GM18519 (cell line): ENCODE measurements at regions not wholly inside any gene's neighbourhood (a gene's known extent, or its start where the extent isn't known, plus 50 kb on each side); places are given as distances from the start of the nearest gene placed in this dataset.
"Not testable (repeated sequence)": the region's sequence is repeated elsewhere in the genome, so short reads cannot be mapped to it uniquely, and the experiment has no call there.

ENCODE experiments used
- ATAC-seq: cut with Tn5 transposase; IDR thresholded peaks from one replicate; pipeline ENCODE4 v1.9.1; 2021; ENCODE audit warnings: mild to moderate bottlenecking, moderate library complexity; ENCODE audit not compliant: unreplicated experiment, low FRiP score

DNA sequence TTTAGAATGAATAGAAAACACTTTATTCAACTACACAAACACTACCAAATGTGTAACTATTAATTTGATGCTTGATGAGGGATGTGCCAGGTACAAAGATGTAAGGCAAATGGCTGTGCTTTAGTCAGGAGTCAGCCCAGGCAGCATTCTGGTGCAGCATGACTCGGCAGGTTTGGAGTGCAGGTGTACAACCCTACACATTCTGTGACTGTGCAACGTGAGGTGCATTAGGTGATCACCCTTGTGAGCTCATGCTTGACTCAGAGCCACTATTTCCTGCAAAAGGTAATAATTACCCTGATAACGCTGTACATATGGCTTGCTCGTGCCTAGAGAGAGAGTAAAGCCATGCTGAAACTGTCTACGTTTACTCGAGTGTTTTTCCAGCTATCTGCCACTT is 288.7 kb upstream of the DSEL start:
- ATAC-seq: no peak

DNA sequence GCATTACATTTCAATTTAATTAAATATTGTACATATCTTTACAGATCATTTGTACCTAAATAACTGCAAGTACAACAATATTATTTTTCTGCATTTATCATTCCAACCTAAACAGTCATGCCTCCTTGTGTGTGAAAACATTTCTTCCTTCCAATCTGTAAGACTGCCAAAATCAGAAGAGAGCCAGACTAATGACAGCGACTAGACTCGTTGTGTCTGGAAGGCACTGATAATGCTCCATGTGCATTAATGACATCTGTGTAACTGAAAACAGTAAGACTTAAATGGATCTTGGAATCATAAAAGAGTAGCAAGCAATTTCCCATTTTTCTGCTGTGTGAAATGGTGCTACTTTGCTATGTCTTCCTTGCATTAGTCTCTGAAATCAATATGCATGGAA is 278.0 kb upstream of the DSEL start:
- ATAC-seq: no peak

DNA sequence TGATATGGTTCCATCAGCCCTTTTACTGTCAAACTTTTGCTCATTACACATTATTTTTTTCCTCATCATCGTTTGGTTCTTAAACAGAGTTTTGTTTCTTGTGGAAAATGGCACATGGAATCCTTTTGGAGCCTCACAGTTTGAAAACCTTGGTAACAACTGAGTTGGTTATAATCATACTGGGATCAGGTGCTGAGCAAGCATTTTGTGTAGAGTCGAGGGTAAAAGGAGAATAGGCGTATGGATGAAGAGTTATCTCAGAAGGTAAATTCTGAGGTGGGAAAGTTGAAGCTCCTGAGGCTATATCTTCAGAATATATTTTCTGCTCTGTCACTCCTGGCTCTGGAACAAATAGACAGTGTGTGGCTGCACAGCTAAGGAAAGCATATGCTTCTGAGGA is 274.0 kb upstream of the DSEL start:
- no peak for ATAC-seq

DNA sequence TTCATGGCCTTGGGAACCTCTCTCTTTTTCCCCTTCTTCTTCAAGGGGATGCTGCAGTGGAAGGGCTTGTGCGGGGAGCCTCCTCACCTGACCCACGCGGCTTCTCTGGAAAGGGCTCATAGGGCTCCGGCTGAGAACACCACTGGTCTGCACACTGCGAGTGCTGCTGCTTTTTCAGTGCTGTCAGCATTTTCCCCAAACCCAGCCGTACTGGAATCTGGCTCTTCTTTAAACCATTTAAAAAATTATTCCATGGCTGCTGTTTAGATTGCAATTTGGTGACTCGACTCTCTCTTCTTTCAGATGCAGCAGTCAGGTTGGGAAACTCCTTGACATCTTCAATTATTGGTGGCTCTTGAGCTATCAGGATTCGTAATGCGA is 272.6 kb upstream of the DSEL start:
- no peak for ATAC-seq

DNA sequence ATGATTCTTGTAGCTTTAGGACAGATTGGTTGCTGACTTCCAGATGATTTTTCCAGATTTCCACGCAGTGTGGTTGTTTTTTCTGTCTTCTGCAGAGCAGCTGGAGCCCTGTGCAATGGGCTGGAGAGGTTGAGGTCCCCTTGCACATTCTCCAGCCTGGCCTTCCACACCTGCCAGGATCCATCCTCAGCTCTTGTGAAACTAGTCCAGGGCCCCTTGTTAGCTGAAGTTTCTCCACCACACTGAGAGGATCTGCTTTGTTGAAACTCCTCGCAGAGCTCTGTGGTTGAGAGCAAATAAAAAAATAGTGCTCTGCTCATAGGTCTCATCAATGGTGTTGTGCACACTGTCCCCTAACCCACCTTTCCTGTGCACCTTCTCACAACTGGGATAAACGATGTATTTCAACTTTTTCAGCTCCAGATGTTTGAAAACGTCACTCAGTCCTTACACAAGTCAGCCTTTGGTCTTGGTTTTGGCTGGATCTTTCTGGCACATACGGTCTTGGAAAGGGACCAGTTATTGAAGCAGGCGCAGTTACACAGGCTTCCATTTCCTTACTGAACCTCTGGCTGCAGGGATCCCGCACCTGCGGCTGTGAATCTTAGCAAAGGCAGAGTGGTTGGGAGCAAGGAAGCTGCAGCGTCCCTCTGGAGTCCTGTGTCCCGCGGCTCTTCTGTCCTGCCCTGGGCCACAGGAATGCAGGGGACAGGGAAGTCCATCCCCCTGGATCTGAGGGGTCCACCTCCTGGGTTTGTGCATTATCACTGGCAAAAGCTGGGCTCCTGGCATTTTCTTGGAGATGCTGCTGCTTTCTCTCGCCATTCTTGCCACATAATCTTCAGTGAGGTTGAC is 272.0 kb upstream of the DSEL start:
- ATAC-seq: no peak

DNA sequence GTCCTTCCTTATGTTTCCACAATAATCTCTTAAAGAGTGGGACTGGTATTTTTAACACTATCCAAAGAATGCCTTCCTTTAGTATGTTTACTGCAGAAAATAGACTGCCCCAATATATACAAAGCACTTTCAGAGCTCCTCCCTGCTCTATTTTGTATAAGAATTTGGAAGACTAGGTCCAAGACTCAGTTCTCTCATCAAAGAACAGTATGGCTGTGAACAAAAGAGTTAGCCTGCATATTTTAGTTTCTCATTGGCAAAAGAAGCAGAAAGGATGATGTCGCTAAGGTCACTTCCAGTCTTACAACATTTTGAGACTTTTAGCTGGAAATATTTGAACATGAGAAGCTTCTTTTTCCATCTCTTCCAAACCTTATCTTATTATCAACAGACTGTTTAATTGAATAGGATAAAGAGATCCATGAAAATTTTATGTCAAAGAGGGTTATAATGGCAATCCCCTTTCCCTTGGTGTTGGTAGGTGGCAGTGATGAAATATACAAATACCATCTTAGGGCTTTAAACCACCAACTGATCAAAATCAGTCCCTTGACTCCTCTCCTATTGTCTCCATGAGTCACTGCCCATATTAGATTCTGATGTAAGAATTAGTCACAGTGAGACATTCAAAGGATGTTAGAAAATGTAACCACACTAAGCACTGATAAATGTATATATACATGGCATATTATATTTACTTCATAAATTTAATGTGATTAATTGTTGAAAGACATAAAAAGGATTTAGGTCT is 266.9 kb upstream of the DSEL start:
- no peak for ATAC-seq

DNA sequence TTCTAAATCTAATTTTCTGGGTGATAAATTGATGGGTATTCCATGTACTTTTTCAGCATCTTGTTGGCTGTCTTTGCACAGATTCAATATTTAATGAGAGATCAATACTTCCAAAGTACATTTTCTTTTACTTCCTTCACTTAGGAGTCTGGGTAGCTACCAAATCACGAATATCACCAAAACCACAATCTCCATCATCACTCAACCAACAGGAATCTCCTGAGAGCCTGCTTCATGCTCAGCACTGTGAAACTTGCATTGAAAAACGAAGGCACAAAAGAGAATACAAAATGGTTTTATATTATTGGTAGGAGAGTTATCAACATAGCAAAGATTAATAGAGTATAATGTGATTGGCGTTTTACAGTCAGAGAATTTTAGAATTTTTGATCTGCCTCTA is 261.5 kb upstream of the DSEL start:
- ATAC-seq: no peak

DNA sequence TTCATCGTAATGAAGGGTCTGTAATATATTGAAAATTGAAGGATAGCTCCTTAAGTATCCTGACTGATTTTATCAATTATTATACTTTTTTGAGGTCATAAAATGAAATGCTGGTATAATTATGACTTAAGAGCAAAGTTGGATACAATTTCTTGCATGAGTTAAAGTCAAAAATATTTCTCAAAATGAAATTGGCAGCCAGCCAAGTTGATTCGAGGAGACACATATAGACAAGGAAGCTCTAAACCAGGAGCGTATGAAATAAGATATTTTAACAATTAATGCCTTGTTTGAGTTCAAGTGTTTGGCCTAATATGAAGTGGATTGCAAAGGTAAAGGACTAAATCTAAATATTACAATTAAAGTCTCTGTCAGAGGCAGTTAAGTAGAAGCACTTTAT is 260.4 kb upstream of the DSEL start:
- ATAC-seq: no peak

DNA sequence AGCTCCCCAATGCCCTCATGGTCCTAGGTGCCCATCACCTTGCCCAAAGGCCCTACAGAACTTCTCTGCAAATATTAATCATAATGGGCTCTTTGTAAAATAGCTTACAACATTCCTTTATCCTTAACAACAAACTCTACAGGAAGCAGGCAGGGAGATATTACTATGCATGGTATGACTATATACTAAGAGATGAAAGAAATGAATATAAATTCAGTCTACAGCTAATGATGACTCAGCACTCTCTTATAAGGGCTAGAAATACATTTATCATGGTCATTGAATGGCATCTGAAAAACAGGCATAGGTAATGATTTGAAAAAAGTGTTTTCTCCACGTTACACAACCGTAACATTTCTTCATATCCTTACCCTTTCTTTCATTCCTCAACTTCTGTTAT is 254.8 kb upstream of the DSEL start:
- no peak for ATAC-seq

DNA sequence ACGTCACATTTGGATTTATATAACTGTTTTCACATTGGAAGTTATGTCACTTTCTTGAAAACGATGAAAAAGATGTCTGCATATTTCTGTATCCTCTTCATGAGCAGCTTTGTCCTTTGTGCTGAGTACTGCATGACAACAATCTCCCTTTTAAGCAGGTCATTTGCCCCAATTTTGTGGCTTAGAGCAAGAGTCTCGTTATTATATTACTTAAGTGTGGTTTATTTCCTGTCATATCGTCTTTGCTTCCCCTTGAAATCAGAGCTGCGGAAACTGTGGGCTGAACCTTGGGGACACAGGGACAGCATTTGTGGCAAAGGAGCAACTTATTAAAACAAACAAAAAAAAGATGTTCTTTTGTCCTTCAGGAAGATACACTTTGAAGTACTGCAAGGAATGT is 254.0 kb upstream of the DSEL start:
- no peak for ATAC-seq

DNA sequence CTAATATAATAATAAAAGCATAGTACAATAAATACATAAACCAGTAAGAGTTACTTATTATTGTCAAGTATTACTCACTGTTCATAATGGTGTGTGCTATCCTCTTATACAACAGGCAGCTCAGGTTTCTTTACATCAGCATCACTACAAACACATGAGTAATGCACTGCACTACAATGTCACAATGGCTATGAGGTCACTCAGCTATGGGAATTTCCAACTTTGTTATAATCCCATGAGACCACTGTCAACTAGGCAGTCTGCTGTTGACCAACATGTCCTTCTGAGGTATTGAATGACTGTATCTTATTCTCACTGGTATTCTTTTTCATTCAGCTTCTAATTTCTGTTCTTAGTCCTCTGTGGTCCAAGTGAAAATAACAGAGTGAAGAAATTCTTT is 250.4 kb upstream of the DSEL start:
- no peak for ATAC-seq

DNA sequence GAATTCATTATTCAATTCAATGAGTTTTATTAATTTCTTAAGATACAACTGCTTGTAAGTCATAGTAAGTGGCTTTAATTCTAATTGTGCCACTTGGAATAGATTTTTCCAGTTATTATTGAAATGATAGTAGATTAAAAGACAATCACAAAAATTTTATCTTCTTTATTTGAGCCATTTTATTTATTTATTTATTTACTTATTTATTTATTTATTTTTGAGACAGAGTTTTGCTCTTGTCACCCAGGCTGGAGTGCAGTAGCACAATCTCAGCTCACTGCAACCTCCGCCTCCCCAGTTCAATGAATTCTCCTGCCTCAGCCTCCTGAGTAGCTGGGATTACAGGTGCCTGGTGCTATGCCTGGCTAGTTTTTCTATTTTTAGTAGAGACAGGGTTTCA is 235.7 kb upstream of the DSEL start:
- ATAC-seq: not testable (repeated sequence)

DNA sequence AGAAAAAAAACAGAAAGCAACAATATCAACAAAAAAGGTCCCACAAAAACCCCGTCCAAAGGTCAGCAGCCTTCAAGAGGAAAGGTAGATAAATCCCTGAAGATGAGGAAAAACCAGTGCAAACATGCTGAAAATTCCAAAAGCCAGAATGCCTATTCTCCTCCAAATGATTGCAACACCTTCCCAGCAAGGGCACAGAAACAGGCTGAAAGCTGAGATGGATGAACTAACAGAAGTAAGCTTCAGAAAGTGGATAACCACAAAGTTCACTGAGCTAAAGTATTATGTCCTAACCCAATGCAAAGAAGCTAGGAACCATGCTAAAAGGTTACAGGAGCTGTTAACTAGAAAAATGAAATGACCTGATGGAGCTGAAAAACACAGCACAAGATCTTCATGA is 226.4 kb upstream of the DSEL start:
- ATAC-seq: no peak

DNA sequence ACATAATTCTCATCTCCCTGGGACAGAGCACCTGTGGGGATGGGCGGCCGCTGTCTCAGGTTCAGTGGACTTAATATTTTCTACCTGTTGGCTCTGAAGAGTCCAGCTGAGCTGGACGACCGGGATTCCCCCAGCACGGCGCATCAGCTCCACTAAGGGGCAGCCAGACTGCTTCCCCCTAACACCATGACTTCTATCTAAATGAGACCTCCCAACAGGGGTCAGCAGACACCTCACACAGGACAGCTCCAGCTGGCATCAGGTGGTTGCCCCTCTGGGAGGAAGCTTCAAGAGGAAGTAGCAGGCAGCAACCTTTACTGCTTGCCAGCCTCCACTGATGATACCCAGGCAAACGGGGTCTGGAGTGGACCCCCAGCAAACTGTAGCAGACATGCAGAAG is 226.0 kb upstream of the DSEL start:
- ATAC-seq: no peak

DNA sequence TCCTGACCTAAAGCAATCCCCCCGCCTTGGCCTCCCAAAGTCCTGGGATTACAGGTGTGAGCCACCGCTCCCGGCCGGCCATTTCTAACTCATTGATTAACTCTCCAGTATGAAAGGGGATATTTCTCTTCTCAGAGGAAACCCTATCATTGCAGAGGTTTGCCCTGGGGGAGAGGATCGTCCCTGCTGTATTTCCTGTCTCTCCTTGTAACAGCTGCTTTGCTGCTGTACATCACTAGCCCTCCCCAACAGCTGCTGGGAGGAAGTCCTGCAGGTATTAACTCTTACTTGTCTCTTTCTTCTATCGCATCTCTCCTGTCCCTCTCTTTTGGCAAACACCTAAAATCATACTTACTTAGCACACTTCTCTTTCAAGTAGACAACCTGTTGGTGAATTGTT is 219.0 kb upstream of the DSEL start:
- ATAC-seq: no peak

DNA sequence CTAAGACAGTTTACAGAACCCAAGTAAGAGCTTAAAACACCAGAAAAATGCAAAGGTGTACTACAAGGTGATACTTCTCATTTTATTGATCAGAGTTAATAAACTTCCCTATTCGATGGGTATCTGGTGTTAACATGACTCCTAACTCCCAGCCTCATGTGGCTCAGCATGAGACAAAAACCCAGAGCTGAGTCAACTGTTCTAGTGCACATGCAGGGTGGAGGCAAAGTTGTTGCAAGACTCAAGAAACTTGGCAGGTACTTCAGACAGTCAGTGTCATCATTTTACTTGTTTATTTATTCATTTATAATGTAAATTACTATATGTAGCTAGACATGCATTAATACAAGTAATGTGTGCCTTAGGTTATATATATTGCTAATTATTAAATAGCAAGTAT is 216.6 kb upstream of the DSEL start:
- no peak for ATAC-seq

DNA sequence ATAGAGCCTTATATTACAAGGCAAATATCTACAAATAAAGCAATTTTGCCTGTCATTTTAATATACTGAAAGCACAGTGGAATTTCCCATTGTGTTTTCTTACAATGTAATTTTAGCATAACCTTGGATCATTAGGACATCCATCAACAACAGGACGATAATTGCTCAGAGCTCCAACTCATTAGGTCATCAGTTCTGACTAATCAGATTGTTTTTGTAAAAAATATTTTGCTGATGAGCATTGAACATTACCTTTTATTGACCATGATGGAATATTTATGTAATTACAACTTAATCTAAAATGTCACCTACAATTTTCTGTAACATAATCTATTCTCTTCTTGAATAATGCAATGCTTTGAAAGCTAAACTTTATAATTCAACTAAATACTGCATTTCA is 215.3 kb upstream of the DSEL start:
- no peak for ATAC-seq

DNA sequence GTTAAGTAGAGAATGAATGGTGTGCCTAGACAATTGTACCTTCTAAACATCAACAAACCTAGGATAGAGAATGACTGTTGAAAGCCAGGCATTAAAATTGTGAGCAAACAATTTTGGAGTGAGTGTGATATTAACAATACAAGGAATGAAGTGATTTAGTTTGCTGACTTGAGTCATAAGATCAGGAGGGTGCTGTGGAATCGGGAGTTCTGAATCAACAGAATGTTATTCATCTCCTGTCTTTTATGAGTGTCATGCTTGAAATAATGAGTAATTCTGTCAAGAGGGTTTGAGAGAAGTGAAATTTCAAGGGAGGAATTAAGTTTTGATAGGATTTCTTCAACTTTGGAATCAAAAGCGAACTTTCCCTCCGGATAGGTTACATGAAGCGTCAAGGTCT is 214.4 kb upstream of the DSEL start:
- no peak for ATAC-seq

DNA sequence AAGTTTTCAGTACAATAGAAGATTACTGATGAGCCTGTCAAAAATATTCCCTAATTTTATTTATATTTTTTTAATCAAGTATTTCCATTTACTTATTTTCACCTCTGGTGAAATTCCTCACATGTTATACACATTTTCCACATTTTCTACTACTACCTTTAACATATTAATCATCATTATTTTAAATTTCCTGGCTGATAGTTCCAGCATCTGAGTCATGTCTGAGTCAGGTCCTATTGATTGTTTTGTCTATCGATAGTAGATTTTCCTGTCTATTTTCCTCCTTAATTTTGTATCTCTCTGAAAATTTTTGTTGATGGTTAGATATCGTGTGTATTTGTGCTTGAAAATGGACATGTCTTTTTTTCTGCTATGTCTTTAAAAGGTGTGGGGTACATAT is 211.8 kb upstream of the DSEL start:
- ATAC-seq: no peak

DNA sequence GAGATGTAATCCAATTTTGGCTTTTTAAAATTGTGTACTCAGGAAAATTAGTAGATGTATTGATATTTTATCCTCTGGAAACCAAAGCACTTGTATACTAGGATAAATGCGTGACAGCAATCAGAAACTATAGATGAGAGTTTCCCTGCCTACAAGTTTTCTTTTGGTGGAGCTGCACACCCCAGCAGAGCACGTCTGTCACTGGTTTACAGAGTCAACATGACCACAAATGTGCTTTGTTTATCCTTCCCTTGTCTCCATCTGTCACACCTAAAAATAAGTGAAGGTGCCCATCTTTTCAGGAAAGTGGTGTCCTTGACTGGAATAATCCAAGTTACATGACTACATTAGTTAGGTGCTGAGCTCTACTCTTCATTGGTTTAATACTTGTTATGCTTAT is 210.4 kb upstream of the DSEL start:
- ATAC-seq: no peak

DNA sequence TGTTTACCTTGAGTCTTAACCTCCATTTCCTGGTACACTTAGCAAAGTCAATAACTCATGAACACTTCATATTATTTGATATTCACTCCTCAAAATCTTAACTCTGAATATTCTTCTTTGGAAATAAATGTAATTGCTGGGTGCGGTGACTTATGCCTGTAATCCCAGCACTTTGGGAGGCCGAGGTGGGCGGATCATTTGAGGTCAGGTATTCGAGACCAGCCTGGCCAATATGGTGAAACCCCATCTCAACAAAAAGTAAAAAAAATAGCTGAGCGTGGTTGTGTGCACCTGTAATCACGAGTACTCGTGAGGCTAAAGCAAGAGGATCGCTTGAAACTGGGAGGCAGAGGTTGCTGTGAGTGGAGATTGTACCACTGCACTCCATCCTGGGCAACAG is 201.3 kb upstream of the DSEL start:
- no peak for ATAC-seq

DNA sequence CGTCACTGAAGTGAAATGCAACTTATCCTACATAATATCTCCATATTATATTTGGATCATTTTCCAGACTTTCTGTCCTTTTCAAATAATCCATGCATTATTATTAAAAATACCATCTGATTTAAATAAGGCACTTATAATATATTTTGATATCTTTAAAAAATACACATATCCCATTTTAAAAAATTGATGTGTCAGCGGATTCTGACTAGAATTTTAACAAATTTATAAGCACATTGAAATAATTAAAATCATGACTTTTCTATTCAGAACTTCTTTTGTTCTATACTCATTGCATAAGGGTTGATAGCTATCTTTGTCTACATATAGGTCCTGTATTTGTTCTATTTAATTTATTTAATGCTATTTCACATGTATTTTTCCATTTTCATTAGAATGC is 199.0 kb upstream of the DSEL start:
- no peak for ATAC-seq
